ENCODE measurements at regions not wholly inside any gene's neighbourhood (a gene's known extent, or its start where the extent isn't known, plus 50 kb on each side); places are given as distances from the start of the nearest gene placed in this dataset.

GRCh38 chr22:25373961-25374360, 154.5 kb downstream of the CRYBB2 start:
- DNase-seq (ENCODE audit: low spot score in 2 of 2) (no peak), ATAC-seq (no peak)
- Mint-ChIP-seq H3K9me3 (no peaks in the 10 kb centered on the region), H3K36me3 (no peaks in the 10 kb centered on the region), H3K27ac (peak overlapping the region in 1 of 2 donors; percentile 61)

- Mint-ChIP-seq H3K9me3 (no peaks in the 10 kb centered on the region), H3K27ac (peak overlapping the region in 1 of 2 donors; percentile 93), H3K36me3 (no peaks in the 10 kb centered on the region)
- DNase-seq (ENCODE audit: low spot score in 2 of 2): no peak
- no peak for ATAC-seq
Observed at GRCh38 chr22:25374869-25375268, 155.4 kb downstream of the CRYBB2 start.

- DNase-seq (ENCODE audit: low spot score in 2 of 2): no peak
- ATAC-seq: no peak
- Mint-ChIP-seq H3K36me3 (no peaks in the 10 kb centered on the region), H3K9me3 (no peaks in the 10 kb centered on the region), H3K27ac (no peak overlapping the region)
Observed at GRCh38 chr22:25375683-25376082, 156.2 kb downstream of the CRYBB2 start.

- peak overlapping the region; percentile 29 to 40 for H3K27ac Mint-ChIP-seq
- H3K9me3 Mint-ChIP-seq: no peaks in the 10 kb centered on the region
Observed at GRCh38 chr22:25377699-25378098, 158.3 kb downstream of the CRYBB2 start.

GRCh38 chr22:25380122-25380747, 160.8 kb downstream of the CRYBB2 start:
- no peak for DNase-seq (ENCODE audit: low spot score in 2 of 2)
- no peak for ATAC-seq
- Mint-ChIP-seq H3K9me3 (no peaks in the 10 kb centered on the region), H3K36me3 (no peaks in the 10 kb centered on the region), H3K27ac (no peak overlapping the region)

More at GRCh38 chr22:25377699-25378098, 158.3 kb downstream of the CRYBB2 start:
- no peak for DNase-seq (ENCODE audit: low spot score in 2 of 2)
- no peaks in the 10 kb centered on the region for H3K36me3 Mint-ChIP-seq
- no peak for ATAC-seq

- Mint-ChIP-seq H3K27ac (peak overlapping the region in 1 of 2 donors; percentile 16), H3K36me3 (no peaks in the 10 kb centered on the region), H3K9me3 (no peaks in the 10 kb centered on the region)
- no peak for DNase-seq (ENCODE audit: low spot score in 2 of 2)
- ATAC-seq: peak in 1 of 2 donors; percentile 20
Observed at GRCh38 chr22:25382762-25383161, 163.3 kb downstream of the CRYBB2 start.

GRCh38 chr22:25383278-25383820, 163.9 kb downstream of the CRYBB2 start:
- ATAC-seq: no peak
- DNase-seq (ENCODE audit: low spot score in 2 of 2): no peak
- Mint-ChIP-seq H3K9me3 (no peaks in the 10 kb centered on the region), H3K36me3 (no peaks in the 10 kb centered on the region), H3K27ac (no peak overlapping the region)

- no peak for DNase-seq (ENCODE audit: low spot score in 2 of 2)
- Mint-ChIP-seq H3K9me3 (no peaks in the 10 kb centered on the region), H3K36me3 (no peaks in the 10 kb centered on the region), H3K27ac (peak overlapping the region in 1 of 2 donors; percentile 39)
- ATAC-seq: no peak
Observed at GRCh38 chr22:25383892-25384291, 164.5 kb downstream of the CRYBB2 start.

GRCh38 chr22:25386538-25386884, 167.1 kb downstream of the CRYBB2 start:
- Mint-ChIP-seq H3K9me3 (no peaks in the 10 kb centered on the region), H3K27ac (peak overlapping the region; percentile 33 to 67), H3K36me3 (no peaks in the 10 kb centered on the region)
- ATAC-seq: no peak
- no peak for DNase-seq (ENCODE audit: low spot score in 2 of 2)

GRCh38 chr22:25388415-25388814, 169.0 kb downstream of the CRYBB2 start:
- DNase-seq (ENCODE audit: low spot score in 2 of 2): no peak
- no peaks in the 10 kb centered on the region for H3K36me3 Mint-ChIP-seq
- no peaks in the 10 kb centered on the region for H3K9me3 Mint-ChIP-seq
- ATAC-seq: no peak
- H3K27ac Mint-ChIP-seq: no peak overlapping the region

- Mint-ChIP-seq H3K9me3 (no peaks in the 10 kb centered on the region), H3K36me3 (no peaks in the 10 kb centered on the region), H3K27ac (peak overlapping the region in 1 of 2 donors; percentile 36)
- ATAC-seq: no peak
- no peak for DNase-seq (ENCODE audit: low spot score in 2 of 2)
Observed at GRCh38 chr22:25388866-25389540, 169.6 kb downstream of the CRYBB2 start.

GRCh38 chr22:25389541-25389919, 170.1 kb downstream of the CRYBB2 start:
- no peak for DNase-seq (ENCODE audit: low spot score in 2 of 2)
- ATAC-seq: no peak
- Mint-ChIP-seq H3K9me3 (no peaks in the 10 kb centered on the region), H3K27ac (no peak overlapping the region), H3K36me3 (no peaks in the 10 kb centered on the region)

GRCh38 chr22:25390297-25391240, 171.1 kb downstream of the CRYBB2 start:
- Mint-ChIP-seq H3K27ac (peak overlapping the region in 1 of 2 donors; percentile 35), H3K9me3 (no peaks in the 10 kb centered on the region), H3K36me3 (no peaks in the 10 kb centered on the region)
- DNase-seq (ENCODE audit: low spot score in 2 of 2) (no peak), ATAC-seq (no peak)

GRCh38 chr22:25392584-25392983, 171.9 kb upstream of the GRK3 start:
- no peak for DNase-seq (ENCODE audit: low spot score in 2 of 2)
- Mint-ChIP-seq H3K27ac (no peak overlapping the region), H3K36me3 (no peaks in the 10 kb centered on the region), H3K9me3 (peaks cover 0 to 5% of the 10 kb centered on the region in 2 donors)
- no peak for ATAC-seq

- Mint-ChIP-seq H3K36me3 (no peaks in the 10 kb centered on the region), H3K9me3 (peaks cover 0 to 5% of the 10 kb centered on the region in 2 donors), H3K27ac (peak overlapping the region in 1 of 2 donors; percentile 25)
- DNase-seq (ENCODE audit: low spot score in 2 of 2) (no peak), ATAC-seq (no peak)
Observed at GRCh38 chr22:25393121-25393805, 171.2 kb upstream of the GRK3 start.

- H3K36me3 Mint-ChIP-seq: no peaks in the 10 kb centered on the region
- H3K9me3 Mint-ChIP-seq: peaks cover 0 to 5% of the 10 kb centered on the region in 2 donors
- no peak overlapping the region for H3K27ac Mint-ChIP-seq
- ATAC-seq (no peak), DNase-seq (ENCODE audit: low spot score in 2 of 2) (no peak)
Observed at GRCh38 chr22:25395468-25395867, 169.0 kb upstream of the GRK3 start.
